Breast epithelium (tissue), 3 donors: ENCODE measurements at regions not wholly inside any gene's neighbourhood (a gene's known extent, or its start where the extent isn't known, plus 50 kb on each side); places are given as distances from the start of the nearest gene placed in this dataset.

Experiments used
- POLR2A ChIP-seq: fragments of 450-650 bp; IDR thresholded peaks from one replicate; pipeline ENCODE4 v1.6.1; 2016; ENCODE audit warnings: antibody characterized with exemption, mild to moderate bottlenecking, moderate library complexity
- POLR2AphosphoS5 ChIP-seq, 3 donors: sonication (generic); formaldehyde crosslinking; IDR thresholded peaks; one replicate each; pipeline ENCODE4 v1.6.1; 2017; ENCODE audit warnings: antibody characterized with exemption in 3 of 3
- TF ChIP-seq, protein P1 (sequence below), 3 donors: fragments of 450-650 bp; IDR thresholded peaks; one replicate each; pipeline ENCODE4 v1.5.1; 2016 to 2017; ENCODE audit warnings: antibody characterized with exemption in 3 of 3, mild to moderate bottlenecking in 3 of 3, moderate library complexity in 3 of 3

- TF ChIP-seq, protein P1, sequence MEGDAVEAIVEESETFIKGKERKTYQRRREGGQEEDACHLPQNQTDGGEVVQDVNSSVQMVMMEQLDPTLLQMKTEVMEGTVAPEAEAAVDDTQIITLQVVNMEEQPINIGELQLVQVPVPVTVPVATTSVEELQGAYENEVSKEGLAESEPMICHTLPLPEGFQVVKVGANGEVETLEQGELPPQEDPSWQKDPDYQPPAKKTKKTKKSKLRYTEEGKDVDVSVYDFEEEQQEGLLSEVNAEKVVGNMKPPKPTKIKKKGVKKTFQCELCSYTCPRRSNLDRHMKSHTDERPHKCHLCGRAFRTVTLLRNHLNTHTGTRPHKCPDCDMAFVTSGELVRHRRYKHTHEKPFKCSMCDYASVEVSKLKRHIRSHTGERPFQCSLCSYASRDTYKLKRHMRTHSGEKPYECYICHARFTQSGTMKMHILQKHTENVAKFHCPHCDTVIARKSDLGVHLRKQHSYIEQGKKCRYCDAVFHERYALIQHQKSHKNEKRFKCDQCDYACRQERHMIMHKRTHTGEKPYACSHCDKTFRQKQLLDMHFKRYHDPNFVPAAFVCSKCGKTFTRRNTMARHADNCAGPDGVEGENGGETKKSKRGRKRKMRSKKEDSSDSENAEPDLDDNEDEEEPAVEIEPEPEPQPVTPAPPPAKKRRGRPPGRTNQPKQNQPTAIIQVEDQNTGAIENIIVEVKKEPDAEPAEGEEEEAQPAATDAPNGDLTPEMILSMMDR (IDR thresholded peaks at IDR 0.05), result no peak
- TF ChIP-seq POLR2A, result no peak
- TF ChIP-seq POLR2AphosphoS5 (IDR thresholded peaks at IDR 0.05), result no peak
Measured at GRCh38 chr4:126361287-126361686, 1046.5 kb downstream of the FAT4 start.
